ENCODE measurements at regions not wholly inside any gene's neighbourhood (a gene's known extent, or its start where the extent isn't known, plus 50 kb on each side); places are given as distances from the start of the nearest gene placed in this dataset.
A peak's percentile ranks its signal among the peaks of the same experiment; 100 is the strongest.

DNA sequence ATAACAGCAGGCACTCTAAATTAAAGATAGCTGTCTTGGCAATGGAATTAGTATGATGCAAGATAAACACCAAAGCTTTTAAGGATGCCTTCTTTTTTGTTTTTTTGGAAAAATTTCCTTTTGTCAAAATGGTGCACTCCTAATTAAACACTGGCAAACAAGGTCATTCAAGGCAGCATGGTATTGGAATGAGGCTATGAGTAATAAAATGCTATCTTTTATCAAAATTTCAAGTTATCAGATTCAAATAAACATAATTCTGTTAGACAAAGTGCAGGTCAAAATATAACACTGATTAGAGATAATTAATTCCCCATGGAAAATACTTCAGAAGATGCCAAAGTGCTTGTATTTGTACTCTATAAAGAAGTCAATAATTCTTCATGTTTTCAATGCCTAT, 514.1 kb downstream of the TENT5A start:
- DNase-seq, result no peak

DNA sequence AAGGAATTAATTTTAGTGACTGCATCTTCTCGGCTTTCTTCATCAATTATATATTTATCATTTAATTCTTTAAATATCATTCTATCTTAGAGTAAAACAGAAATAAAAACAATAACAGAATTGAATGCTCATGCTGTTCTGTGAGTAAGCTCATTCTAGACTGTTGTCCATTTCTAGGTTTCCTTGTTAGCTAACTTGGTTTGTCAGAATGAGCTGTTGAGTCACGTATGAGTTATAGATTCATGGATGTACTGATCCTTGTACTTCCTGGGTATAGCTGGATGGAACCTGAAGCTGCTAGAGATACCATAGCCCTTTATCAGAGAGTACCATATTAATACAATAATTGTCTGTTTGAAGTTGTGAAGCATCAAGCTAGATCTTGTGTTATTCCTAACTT, 515.3 kb downstream of the TENT5A start:
- no peak for DNase-seq

DNA sequence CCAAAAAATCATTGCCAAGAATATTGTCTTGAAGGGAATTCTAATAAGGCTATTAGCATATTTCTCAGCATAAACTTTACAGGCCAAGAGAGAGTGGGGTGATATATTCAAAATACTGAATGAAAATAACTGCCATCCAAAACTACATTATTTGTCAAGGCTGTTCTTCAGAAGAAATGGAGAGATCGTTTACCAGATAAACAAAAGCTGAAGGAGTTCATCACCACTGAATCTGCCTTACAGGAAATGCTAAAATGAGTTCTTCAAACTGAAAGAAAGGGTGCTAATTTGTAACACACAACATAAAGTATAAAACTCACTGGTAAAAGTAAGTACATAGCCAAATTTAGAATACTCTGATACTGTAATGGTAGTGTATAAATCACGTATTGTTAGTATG, 517.0 kb downstream of the TENT5A start:
- no peak for DNase-seq

- no peak for DNase-seq
Measured at GRCh38 chr6:81233990-81234389, 518.5 kb downstream of the TENT5A start.

DNA sequence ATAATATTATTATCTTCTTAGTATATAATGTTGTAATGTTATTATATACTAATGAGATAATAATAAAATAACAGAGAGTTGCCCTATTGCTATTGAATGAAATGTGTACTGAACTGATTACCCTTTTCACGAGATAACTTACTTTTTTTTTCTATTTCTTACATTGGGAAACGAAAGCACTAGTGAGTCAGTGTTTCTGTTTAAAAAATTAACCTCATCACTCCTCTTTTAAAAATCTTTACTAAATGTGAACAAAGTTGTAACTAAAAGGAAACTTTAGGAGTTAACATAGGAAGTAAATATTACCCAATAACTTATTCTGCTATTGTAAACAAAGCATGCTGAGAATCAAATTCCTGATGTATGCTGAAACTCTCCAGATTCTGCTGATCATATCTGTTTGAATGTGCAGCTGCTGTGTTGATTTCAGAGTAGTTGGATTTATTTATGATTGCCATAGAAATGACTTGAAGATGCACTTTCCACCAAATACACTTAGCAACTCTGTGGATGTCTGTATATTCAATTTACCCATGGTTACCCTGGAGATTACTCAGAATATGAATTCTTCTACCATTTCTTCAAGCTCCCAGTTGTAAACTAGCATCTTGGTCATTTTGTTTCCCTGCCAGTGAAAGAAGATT, 523.4 kb downstream of the TENT5A start:
- DNase-seq, result peak; percentile 42

DNA sequence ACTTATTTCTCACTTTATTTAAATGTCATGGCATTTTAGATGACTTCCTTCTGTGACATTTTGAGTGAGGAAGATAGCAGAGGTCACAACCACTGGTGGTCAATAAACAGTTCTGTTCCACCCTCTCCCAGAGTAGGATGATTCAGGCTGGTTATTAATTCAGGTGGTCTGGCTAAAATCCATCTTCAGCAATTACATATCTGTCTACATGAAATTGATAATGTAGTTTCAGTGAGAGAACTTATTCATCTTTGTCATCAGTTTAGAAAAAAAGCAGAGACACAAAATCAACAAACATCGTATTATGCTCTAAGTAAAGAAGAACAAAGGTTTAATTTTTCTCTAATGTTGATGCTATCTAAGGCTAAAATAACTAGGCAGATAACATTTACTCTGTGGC, 525.5 kb downstream of the TENT5A start:
- DNase-seq, result no peak

DNA sequence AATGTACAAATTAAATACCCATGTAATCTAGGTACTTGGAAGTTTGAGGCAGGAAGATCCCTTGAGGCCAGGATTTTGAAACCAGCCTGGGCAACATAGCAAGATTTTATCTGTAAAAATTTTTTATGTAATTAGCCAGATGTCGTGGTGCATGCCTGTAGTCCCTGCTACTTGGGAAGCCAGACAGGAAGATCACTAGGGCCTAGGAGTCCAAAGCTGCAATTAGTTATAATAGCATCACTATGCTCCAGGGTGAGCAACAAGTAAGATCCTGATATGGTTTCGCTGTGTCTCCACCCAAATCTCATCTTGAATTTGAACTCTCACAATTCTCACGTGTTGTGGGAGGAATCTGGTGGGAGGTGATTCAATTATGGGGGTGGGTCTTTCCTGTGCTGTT, 535.8 kb downstream of the TENT5A start:
- DNase-seq, result no peak

GRCh38 chr6:81215092-81215432, 537.4 kb downstream of the TENT5A start:
- DNase-seq, result no peak

DNA sequence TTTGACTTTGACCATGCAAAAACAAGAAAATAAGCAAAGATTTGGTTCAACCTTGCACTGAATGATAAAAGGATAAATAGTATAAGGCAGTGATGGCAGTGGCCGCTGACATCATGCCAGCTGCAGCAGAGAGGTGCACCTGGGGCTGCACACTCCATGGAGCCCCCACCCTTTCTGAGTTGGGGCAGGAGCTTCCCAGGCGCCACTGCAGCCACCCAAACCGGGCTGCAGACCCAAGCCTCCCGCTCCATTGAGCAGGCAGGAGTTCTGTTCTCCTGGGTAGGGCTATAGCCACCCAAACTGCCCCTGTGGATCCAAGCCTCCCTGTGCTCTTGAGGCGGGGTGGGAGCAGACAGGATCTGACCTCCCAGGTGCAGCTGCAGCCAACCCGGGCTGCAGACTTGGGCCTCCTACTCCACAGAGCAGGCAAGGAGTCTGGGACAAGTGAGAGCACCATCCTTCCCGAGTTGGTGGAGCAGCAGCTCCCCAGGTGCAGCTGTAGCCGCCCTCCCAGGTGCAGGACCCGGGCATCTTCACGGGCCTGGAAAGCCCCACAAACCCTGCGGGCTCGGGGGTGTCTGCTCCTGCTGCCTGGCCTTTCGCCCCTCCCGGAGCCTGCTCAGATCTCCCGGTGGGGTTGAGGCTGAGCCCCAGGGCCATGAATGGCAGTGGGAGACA, 537.9 kb downstream of the TENT5A start:
- DNase-seq, result no peak

- DNase-seq, result no peak
Measured at GRCh38 chr6:81204731-81205130, 547.8 kb downstream of the TENT5A start.

DNA sequence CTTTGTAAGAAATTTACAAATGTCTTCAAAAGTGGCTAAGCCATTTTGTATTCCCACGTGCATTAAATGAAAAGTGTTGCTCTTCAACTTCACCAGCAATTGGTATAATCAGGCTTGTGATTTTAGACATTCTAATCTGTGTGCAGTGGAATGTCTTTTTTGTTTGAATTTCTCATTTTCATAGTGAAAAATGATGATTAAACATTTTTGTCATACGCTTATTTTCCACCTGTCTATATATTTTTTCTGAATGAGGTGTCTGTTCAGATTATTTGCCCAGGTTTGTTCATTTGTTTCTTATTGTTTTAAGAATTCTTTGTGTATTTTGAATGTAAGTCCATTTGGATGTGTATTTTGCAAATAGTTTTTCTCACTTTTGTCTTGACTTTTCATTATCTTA, 558.1 kb downstream of the TENT5A start:
- no peak for DNase-seq

- DNase-seq, result peak; percentile 24
Measured at GRCh38 chr6:81172056-81172740, 580.3 kb downstream of the TENT5A start.

DNA sequence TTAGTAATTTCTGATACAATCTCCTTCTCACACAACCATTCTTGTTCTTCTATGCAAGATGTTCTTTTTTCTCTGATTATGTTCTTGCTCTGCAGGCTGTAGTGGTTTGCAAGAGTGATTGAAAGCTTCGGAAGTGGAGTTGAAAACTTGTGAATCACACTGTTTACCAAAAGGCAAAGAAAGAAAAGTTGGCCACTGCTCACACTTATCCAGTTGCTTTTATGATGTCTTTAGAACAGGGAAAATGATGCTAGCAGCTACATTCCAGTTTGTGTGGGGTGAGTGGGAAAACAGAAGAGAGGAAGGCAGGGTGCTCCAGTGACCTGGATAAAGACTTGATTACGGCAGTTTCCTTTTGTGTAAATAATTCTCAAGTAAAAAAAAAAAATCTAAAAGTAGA, 583.3 kb downstream of the TENT5A start:
- no peak for DNase-seq

- peak; percentile 20 for DNase-seq
Measured at GRCh38 chr6:81166770-81167169, 585.7 kb downstream of the TENT5A start.

DNA sequence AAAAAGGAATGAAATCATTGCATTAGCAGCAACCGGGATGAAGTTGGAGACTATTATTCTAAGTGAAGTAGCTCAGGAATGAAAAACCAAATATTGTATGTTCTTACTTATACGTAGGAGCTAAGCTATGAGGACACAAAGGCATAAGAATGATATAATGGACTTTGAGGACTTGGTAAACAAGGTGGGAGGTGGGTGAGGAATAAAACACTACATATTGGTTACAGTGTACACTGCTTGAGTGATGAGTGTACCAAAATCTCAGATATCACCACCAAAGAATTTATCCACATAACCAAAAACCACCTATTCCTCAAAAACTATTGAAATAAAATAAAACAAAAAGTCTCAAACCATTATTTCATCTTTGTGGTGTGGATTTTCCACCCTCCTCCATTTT, 593.5 kb downstream of the TENT5A start:
- no peak for DNase-seq

DNA sequence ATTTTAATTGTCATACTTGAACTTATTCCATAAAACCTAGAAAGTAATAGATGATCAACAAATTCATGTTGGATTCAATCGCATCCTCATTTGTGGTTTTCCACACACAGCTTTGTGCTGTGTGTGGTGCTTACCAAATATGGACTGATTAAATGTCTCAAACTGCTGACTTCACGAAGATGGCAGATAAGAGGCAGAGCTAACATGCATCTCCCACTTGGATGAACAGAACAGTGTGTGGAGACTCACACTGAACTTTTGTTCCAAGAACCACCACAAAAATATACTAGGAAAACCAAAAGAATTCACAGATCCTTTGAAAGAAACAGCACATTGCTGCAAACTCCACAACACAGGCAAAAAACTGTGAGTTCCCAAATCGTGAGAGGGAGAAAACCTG, 603.7 kb downstream of the TENT5A start:
- DNase-seq, result no peak

DNA sequence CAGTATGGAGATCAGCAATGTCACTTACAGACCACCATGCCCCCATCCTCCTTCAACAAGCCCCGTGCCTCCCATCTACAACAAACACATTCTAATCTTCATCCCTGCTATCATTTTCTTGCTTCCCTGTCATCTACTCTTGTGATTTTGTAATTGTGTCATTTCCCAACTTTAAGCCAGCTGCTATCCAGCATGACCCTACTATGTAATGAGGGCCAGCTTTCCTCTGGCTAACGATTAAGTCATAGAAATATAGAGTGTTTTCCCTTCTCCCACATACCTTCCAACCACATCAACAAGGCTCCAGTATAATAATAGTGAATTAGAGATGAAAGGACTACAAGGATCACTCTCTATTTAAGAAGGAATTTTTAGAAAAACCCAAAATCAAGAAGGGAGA, 607.0 kb downstream of the TENT5A start:
- DNase-seq, result no peak

DNA sequence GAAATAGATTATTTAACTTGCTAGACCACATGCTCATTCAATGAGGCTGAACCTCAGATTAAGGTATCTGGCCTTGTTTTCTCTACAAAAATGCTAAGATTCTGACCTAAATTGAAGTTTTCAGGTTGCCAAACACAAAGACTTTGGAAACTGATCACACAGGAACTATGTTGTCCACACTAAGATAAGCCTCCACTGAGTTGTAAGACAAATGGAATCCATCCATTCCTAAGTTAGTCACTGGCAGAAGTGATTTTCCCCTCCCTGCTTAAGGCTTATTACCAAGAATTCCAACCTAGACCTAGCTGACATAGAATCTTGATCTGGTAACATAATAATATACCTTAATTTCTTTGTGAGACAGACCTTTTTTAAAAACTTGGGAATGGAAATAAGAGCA, 608.1 kb downstream of the TENT5A start:
- DNase-seq, result no peak

- DNase-seq, result no peak
Measured at GRCh38 chr6:81138236-81138635, 614.2 kb downstream of the TENT5A start.

DNA sequence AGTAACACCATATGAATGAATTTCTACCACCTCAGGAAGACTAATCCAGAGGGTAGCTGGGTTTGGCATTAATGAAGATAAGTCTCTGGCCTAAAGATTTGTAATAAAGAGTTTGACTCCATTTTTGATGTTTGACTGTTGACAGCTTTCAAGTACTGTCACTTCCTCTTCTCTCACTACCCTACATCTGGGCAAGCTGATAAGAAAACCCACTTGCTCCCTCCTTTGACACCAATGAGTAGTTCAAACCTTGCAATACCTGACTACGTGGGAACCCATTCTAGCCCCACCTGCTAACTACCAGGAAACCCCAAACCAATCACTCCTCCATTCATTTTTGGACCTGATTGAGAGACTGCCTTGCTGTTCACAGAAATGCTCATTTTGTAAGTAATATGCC, 621.5 kb downstream of the TENT5A start:
- DNase-seq, result no peak

GRCh38 chr6:81130061-81130460, 622.4 kb downstream of the TENT5A start:
- DNase-seq, result no peak

- no peak for DNase-seq
Measured at GRCh38 chr6:81128671-81129070, 623.8 kb downstream of the TENT5A start.

GRCh38 chr6:81126150-81126549, 626.3 kb downstream of the TENT5A start:
- DNase-seq, result no peak

GRCh38 chr6:81120280-81120679, 632.2 kb downstream of the TENT5A start:
- no peak for DNase-seq
